Lower leg skin (tissue), 4 donors: ENCODE measurements at regions not wholly inside any gene's neighbourhood (a gene's known extent, or its start where the extent isn't known, plus 50 kb on each side); places are given as distances from the start of the nearest gene placed in this dataset.

ENCODE experiments used
- DNase-seq, 2 donors: peaks; one replicate each; pipeline ENCODE4 v3.0.0-alpha.2; 2019; ENCODE audit warnings: low spot score in 2 of 2
- H3K4me3 ChIP-seq: fragments of 200-600 bp; sonication (generic); 2 replicates; pipeline ENCODE4 v1.5.1; 2017; ENCODE audit warnings: mild to moderate bottlenecking, low read depth; ENCODE audit not compliant: poor library complexity, severe bottlenecking
- POLR2A ChIP-seq, 2 donors: fragments of 450-650 bp; IDR thresholded peaks; one replicate each; pipeline ENCODE4 v1.6.1; 2016 to 2017; ENCODE audit warnings: antibody characterized with exemption in 2 of 2, mild to moderate bottlenecking in 1 of 2, moderate library complexity in 1 of 2
- WGBS, 2 donors: methylation state at CpG; one replicate each; pipeline ENCODE4 v1.1.5; 2018; 5-methylcytosine and 5-hydroxymethylcytosine counted together
- intact Hi-C: fragments of 100-400 bp; cut with DNase I; formaldehyde crosslinking; loops from one replicate; pipeline ENCODE4 v1.15.0; 2023; ENCODE audit warnings: low total_unique reads
- TF ChIP-seq, protein P1 (sequence below), 3 donors: fragments of 450-650 bp; IDR thresholded peaks; one replicate each; pipeline ENCODE4 v1.5.1; 2016; ENCODE audit warnings: antibody characterized with exemption in 3 of 3, mild to moderate bottlenecking in 3 of 3, moderate library complexity in 2 of 3

- H3K4me3 ChIP-seq: no peak overlapping the region
- TF ChIP-seq, protein P1, sequence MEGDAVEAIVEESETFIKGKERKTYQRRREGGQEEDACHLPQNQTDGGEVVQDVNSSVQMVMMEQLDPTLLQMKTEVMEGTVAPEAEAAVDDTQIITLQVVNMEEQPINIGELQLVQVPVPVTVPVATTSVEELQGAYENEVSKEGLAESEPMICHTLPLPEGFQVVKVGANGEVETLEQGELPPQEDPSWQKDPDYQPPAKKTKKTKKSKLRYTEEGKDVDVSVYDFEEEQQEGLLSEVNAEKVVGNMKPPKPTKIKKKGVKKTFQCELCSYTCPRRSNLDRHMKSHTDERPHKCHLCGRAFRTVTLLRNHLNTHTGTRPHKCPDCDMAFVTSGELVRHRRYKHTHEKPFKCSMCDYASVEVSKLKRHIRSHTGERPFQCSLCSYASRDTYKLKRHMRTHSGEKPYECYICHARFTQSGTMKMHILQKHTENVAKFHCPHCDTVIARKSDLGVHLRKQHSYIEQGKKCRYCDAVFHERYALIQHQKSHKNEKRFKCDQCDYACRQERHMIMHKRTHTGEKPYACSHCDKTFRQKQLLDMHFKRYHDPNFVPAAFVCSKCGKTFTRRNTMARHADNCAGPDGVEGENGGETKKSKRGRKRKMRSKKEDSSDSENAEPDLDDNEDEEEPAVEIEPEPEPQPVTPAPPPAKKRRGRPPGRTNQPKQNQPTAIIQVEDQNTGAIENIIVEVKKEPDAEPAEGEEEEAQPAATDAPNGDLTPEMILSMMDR (IDR thresholded peaks at IDR 0.05): no peak
- no peak for TF ChIP-seq POLR2A (IDR thresholded peaks at IDR 0.05)
- WGBS, 2 donors: 44 to 67% methylated on average over 2 of the region's 2 CpGs
- intact Hi-C loops: no loop called here
- no peak for DNase-seq
Measured at GRCh38 chr4:173934201-173934600, 349.3 kb downstream of the FBXO8 start.

GRCh38 chr4:173932701-173933100, 350.8 kb downstream of the FBXO8 start:
- intact Hi-C loops: no loop called here
- no peak for TF ChIP-seq POLR2A (IDR thresholded peaks at IDR 0.05)
- TF ChIP-seq, protein P1 (IDR thresholded peaks at IDR 0.05): no peak
- no peak for DNase-seq
- WGBS, 2 donors: 84 to 85% methylated on average over 2 of the region's 2 CpGs
- no peak overlapping the region for H3K4me3 ChIP-seq

DNA sequence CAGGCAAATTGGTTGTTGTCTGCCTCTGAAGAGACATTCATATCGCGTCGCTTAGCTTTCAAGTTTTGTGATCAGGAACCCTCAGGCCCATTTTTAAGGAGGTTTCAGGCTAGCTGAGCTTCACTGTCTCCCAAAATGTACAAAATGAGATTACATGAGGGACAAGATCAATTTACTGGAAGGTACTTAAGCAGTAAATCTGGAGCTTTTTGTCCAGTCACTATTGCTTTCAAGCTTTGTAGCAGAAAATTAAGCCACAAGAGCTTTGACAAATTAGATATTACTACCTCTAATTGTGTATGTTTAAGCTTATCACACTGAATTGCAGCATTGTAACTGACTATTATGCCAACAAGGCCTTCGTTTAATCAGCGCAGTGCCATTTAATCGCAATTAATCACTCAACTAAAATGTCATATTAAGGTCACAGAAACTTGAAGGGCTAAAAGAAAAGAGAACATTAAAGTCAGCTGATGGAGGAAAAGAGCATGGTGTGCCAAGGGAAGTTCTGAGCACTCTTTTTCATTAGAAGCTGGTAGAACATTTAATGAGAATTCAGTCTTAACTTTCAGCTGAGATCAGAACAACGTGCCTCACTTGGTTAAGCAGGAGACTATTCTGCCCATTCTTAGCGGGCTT, 353.0 kb downstream of the FBXO8 start:
- 82 to 87% methylated on average over 8 of the region's 8 CpGs for WGBS, 2 donors
- no peak for DNase-seq
- intact Hi-C loops: no loop called here
- TF ChIP-seq POLR2A (IDR thresholded peaks at IDR 0.05): no peak
- TF ChIP-seq, protein P1 (IDR thresholded peaks at IDR 0.05): no peak
- no peak overlapping the region for H3K4me3 ChIP-seq

DNA sequence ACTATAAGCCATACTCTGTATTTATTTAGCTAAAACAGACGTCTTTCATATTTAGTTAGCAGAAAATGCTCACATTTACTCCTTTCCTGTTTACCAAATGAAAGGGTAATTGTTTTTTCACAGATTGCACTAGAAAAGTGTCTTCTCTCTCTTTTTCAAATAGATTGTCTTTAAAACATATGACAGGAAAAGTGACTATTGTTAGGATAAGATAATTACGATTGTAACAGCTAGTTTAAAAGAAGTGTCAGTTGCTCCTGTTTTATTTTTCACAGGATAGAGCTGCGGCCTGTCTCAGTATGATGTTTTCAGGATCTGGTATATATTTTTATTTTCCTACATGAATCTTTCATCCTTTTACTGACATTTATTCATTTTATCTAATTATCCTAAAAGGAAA, 353.5 kb downstream of the FBXO8 start:
- WGBS, 2 donors: 83% methylated on average over 3 of the region's 3 CpGs
- no peak for TF ChIP-seq POLR2A (IDR thresholded peaks at IDR 0.05)
- TF ChIP-seq, protein P1 (IDR thresholded peaks at IDR 0.05): no peak
- intact Hi-C loops: no loop called here
- H3K4me3 ChIP-seq: no peak overlapping the region
- no peak for DNase-seq

- intact Hi-C loops: no loop called here
- no peak overlapping the region for H3K4me3 ChIP-seq
- DNase-seq: no peak
- TF ChIP-seq, protein P1 (IDR thresholded peaks at IDR 0.05): no peak
- TF ChIP-seq POLR2A (IDR thresholded peaks at IDR 0.05): no peak
- 44 to 47% methylated on average over 4 of the region's 4 CpGs for WGBS, 2 donors
Measured at GRCh38 chr4:173924561-173924960, 358.9 kb downstream of the FBXO8 start.

- intact Hi-C loops: no loop called here
Measured at GRCh38 chr4:173919861-173920260, 363.6 kb downstream of the FBXO8 start.

More at GRCh38 chr4:173919861-173920260, 363.6 kb downstream of the FBXO8 start:
- no peak for DNase-seq
- WGBS, 2 donors: 62 to 79% methylated on average over 1 of the region's 1 CpG
- TF ChIP-seq, protein P1 (IDR thresholded peaks at IDR 0.05): no peak
- TF ChIP-seq POLR2A (IDR thresholded peaks at IDR 0.05): no peak
- H3K4me3 ChIP-seq: no peak overlapping the region
